Endodermal cell (in vitro differentiated cells): ENCODE measurements at regions not wholly inside any gene's neighbourhood (a gene's known extent, or its start where the extent isn't known, plus 50 kb on each side); places are given as distances from the start of the nearest gene placed in this dataset.

Experiments used
- DNase-seq: peaks from one replicate; pipeline ENCODE4 v3.0.0-alpha.2; 2017
- H3K27ac ChIP-seq: 2 replicates; pipeline ENCODE4 v1.5.1; 2013; ENCODE audit warnings: mild to moderate bottlenecking, low read depth, low read length, moderate library complexity
- H3K27me3 ChIP-seq: 2 replicates; pipeline ENCODE4 v1.6.1; 2013; ENCODE audit warnings: mild to moderate bottlenecking, low read length, moderate library complexity; ENCODE audit not compliant: insufficient read depth, control insufficient read depth, poor library complexity, severe bottlenecking
- H3K36me3 ChIP-seq: 2 replicates; pipeline ENCODE4 v1.7.0; 2013; ENCODE audit warnings: mild to moderate bottlenecking, low read length, moderate library complexity; ENCODE audit not compliant: control insufficient read depth, insufficient read depth
- H3K4me1 ChIP-seq: one replicate; pipeline ENCODE4 v1.7.0; 2013; ENCODE audit warnings: low read length; ENCODE audit not compliant: control insufficient read depth, insufficient read depth
- H3K4me3 ChIP-seq: 2 replicates; pipeline ENCODE4 v1.5.1; 2013; ENCODE audit warnings: mild to moderate bottlenecking, low read length, moderate library complexity
- H3K9ac ChIP-seq: 2 replicates; pipeline ENCODE4 v1.6.1; 2013; ENCODE audit warnings: mild to moderate bottlenecking, low read length, moderate library complexity; ENCODE audit not compliant: poor library complexity, severe bottlenecking; ENCODE audit errors: extremely low read depth
- H3K9me3 ChIP-seq: 2 replicates; pipeline ENCODE4 v1.6.1; 2013; ENCODE audit warnings: mild to moderate bottlenecking, low read length, moderate library complexity; ENCODE audit not compliant: control insufficient read depth
- H3K27ac Mint-ChIP-seq: 2 replicates; pipeline ENCODE4 v1.8.0; 2020; ENCODE audit warnings: mixed read lengths
- H3K27me3 Mint-ChIP-seq: 2 replicates; pipeline ENCODE4 v1.8.0; 2021; ENCODE audit warnings: mild to moderate bottlenecking, mixed read lengths; ENCODE audit not compliant: insufficient read depth
- H3K36me3 Mint-ChIP-seq: 2 replicates; pipeline ENCODE4 v1.8.0; 2020; ENCODE audit warnings: low read depth, mixed read lengths
- H3K4me1 Mint-ChIP-seq: 2 replicates; pipeline ENCODE4 v1.8.0; 2020; ENCODE audit warnings: mixed read lengths
- H3K4me3 Mint-ChIP-seq: 2 replicates; pipeline ENCODE4 v1.8.0; 2020; ENCODE audit warnings: mild to moderate bottlenecking, moderate library complexity, mixed read lengths
- H3K9me3 Mint-ChIP-seq: 2 replicates; pipeline ENCODE4 v1.8.0; 2020; ENCODE audit warnings: mild to moderate bottlenecking, mixed read lengths
- WGBS, 2 experiments: methylation state at CpG; one replicate each; pipeline versions ENCODE4 v1.1.5 to v1.1.7; 2013; ENCODE audit warnings: missing lambda C conversion rate in 2 of 2, mixed read lengths in 1 of 2; ENCODE audit not compliant: insufficient coverage in 1 of 2, insufficient read length in 1 of 2; 5-methylcytosine and 5-hydroxymethylcytosine counted together
- TF ChIP-seq, protein P1 (sequence below): fragments of 200-600 bp; sonication (generic); conservative IDR thresholded peaks from 2 replicates; pipeline ENCODE4 v1.5.0; 2021; ENCODE audit warnings: antibody characterized with exemption, mild to moderate bottlenecking

DNA sequence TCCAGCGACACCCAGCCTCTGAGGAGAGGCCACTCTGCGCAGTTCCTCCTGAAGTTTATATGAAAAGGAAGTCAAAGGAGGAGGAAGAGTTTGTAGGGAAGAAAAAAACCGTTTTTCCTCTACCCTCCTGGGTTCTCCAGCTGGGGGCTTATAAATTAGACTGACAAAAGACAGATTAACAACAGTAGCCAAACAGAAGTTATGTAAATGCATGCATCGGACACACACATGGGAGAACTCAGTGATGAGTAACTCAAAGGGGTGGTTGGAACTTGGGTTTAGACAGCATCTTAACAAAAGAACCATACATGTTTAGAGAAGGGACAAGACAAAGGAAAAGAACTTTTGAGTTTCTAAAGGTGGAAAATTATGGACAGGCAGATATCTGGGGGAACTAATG is 71.2 kb downstream of the CD24 start:
- 76 to 90% methylated on average over 1 to 4 of the region's 4 CpGs for WGBS, 2 experiments
- Mint-ChIP-seq H3K9me3 (peaks cover 44% of the 10 kb centered on the region), H3K4me1 (no peaks in the 10 kb centered on the region), H3K36me3 (peaks cover 9% of the 10 kb centered on the region), H3K4me3 (no peak overlapping the region), H3K27ac (no peak overlapping the region), H3K27me3 (no peaks in the 10 kb centered on the region)
- no peak overlapping the region for H3K4me3 ChIP-seq
- H3K9ac ChIP-seq, result no peak overlapping the region
- H3K27me3 ChIP-seq, result no peaks in the 10 kb centered on the region
- TF ChIP-seq, protein P1, sequence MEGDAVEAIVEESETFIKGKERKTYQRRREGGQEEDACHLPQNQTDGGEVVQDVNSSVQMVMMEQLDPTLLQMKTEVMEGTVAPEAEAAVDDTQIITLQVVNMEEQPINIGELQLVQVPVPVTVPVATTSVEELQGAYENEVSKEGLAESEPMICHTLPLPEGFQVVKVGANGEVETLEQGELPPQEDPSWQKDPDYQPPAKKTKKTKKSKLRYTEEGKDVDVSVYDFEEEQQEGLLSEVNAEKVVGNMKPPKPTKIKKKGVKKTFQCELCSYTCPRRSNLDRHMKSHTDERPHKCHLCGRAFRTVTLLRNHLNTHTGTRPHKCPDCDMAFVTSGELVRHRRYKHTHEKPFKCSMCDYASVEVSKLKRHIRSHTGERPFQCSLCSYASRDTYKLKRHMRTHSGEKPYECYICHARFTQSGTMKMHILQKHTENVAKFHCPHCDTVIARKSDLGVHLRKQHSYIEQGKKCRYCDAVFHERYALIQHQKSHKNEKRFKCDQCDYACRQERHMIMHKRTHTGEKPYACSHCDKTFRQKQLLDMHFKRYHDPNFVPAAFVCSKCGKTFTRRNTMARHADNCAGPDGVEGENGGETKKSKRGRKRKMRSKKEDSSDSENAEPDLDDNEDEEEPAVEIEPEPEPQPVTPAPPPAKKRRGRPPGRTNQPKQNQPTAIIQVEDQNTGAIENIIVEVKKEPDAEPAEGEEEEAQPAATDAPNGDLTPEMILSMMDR, result no peak
- H3K27ac ChIP-seq, result no peak overlapping the region
- H3K4me1 ChIP-seq, result no peaks in the 10 kb centered on the region
- H3K9me3 ChIP-seq, result peaks cover 36% of the 10 kb centered on the region
- H3K36me3 ChIP-seq, result no peaks in the 10 kb centered on the region
- DNase-seq, result no peak

DNA sequence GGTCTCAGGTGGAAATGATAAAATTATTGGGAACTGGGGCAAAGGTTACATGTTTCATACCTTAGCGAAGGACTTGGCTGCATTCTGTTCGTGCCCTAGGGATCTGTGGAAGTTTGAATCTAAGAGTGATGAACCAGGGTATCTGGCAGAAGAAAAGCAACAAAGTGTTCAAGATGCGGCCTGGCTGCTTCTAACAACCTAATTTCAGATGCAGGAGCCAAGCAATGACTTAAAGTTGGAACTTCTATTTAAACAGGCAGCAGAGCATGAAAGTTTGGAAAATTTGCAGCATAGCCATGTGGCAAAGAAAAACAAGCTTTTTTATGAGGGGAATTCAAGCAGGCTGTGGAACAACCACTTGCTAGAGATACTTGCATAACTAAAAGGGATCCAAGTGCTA is 73.5 kb downstream of the CD24 start:
- H3K4me1 Mint-ChIP-seq, result peaks cover 6% of the 10 kb centered on the region
- H3K27me3 Mint-ChIP-seq, result no peaks in the 10 kb centered on the region
- Histone ChIP-seq H3K4me1 (no peaks in the 10 kb centered on the region), H3K4me3 (no peak overlapping the region), H3K27me3 (no peaks in the 10 kb centered on the region), H3K9ac (no peak overlapping the region), H3K9me3 (peaks cover 36% of the 10 kb centered on the region), H3K27ac (no peak overlapping the region), H3K36me3 (no peaks in the 10 kb centered on the region)
- H3K4me3 Mint-ChIP-seq, result no peak overlapping the region
- TF ChIP-seq, protein P1, result no peak
- DNase-seq, result no peak
- H3K27ac Mint-ChIP-seq, result no peak overlapping the region
- peaks cover 9% of the 10 kb centered on the region for H3K36me3 Mint-ChIP-seq
- H3K9me3 Mint-ChIP-seq, result peaks cover 44% of the 10 kb centered on the region
- 97 to 100% methylated on average over 3 of the region's 3 CpGs for WGBS, 2 experiments

DNA sequence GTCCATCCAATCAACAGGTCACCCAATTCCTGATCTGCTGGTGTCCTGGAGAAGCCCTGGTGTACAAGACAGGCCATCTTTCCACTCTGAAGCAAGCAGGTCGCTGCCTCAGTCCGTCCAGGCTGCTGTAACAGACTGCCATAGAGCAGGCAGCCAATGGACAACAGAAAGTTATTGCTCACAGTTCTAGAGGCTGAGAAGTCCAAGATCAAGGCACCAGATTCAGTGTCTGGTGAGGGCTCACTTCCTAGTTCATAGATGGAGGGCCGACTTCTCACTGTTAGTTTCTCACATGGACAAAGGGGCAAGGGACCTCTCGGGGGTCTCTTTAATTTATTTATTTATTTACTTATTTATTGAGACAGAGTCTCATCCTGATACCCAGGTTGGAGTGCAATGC is 74.8 kb downstream of the CD24 start:
- TF ChIP-seq, protein P1, result no peak
- H3K36me3 Mint-ChIP-seq, result peaks cover 9% of the 10 kb centered on the region
- 85 to 95% methylated on average over 2 to 4 of the region's 4 CpGs for WGBS, 2 experiments
- Histone ChIP-seq H3K9ac (no peak overlapping the region), H3K4me3 (no peak overlapping the region), H3K36me3 (no peaks in the 10 kb centered on the region), H3K9me3 (peaks cover 36% of the 10 kb centered on the region), H3K4me1 (no peaks in the 10 kb centered on the region), H3K27ac (no peak overlapping the region), H3K27me3 (no peaks in the 10 kb centered on the region)
- no peak overlapping the region for H3K27ac Mint-ChIP-seq
- H3K4me3 Mint-ChIP-seq, result no peak overlapping the region
- no peaks in the 10 kb centered on the region for H3K27me3 Mint-ChIP-seq
- peaks cover 44% of the 10 kb centered on the region for H3K9me3 Mint-ChIP-seq
- DNase-seq, result no peak
- peaks cover 6% of the 10 kb centered on the region for H3K4me1 Mint-ChIP-seq
